ENCODE measurements at regions not wholly inside any gene's neighbourhood (a gene's known extent, or its start where the extent isn't known, plus 50 kb on each side); places are given as distances from the start of the nearest gene placed in this dataset.

DNA sequence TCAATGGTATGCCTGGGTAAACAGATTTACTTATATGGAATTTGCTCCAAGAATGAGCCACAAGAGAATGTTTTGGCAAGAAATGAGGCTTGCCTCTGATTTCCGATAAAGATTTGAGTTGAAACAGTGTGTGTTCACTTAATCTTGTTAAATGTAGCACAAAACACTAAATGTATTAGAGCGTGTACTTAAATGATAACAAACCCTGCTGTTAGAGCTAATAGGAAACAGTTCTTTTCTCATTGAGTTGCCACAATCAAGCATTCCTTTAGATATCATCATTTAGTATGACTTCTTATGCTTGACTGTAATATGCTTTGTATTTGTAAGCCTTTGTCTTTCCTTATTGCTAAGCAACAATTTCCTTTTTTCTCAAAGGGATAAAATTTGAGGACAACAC, 353.6 kb upstream of the ZNF717 start:
- TF ChIP-seq, protein P1, sequence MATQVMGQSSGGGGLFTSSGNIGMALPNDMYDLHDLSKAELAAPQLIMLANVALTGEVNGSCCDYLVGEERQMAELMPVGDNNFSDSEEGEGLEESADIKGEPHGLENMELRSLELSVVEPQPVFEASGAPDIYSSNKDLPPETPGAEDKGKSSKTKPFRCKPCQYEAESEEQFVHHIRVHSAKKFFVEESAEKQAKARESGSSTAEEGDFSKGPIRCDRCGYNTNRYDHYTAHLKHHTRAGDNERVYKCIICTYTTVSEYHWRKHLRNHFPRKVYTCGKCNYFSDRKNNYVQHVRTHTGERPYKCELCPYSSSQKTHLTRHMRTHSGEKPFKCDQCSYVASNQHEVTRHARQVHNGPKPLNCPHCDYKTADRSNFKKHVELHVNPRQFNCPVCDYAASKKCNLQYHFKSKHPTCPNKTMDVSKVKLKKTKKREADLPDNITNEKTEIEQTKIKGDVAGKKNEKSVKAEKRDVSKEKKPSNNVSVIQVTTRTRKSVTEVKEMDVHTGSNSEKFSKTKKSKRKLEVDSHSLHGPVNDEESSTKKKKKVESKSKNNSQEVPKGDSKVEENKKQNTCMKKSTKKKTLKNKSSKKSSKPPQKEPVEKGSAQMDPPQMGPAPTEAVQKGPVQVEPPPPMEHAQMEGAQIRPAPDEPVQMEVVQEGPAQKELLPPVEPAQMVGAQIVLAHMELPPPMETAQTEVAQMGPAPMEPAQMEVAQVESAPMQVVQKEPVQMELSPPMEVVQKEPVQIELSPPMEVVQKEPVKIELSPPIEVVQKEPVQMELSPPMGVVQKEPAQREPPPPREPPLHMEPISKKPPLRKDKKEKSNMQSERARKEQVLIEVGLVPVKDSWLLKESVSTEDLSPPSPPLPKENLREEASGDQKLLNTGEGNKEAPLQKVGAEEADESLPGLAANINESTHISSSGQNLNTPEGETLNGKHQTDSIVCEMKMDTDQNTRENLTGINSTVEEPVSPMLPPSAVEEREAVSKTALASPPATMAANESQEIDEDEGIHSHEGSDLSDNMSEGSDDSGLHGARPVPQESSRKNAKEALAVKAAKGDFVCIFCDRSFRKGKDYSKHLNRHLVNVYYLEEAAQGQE (IDR thresholded peaks at IDR 0.05; ENCODE audit: low read depth) = no peak
- no peak for TF ChIP-seq RAD21 (IDR thresholded peaks at IDR 0.05; ENCODE audit: low read depth)
- no peak for TF ChIP-seq EP300 (IDR thresholded peaks at IDR 0.05; ENCODE audit: borderline replicate concordance)
- TF ChIP-seq TEAD4 (IDR thresholded peaks at IDR 0.05) = no peak
- TF ChIP-seq NFIC (IDR thresholded peaks at IDR 0.05) = no peak
- no peak for TF ChIP-seq FOXM1 (IDR thresholded peaks at IDR 0.05; ENCODE audit: borderline replicate concordance, low read depth)
- TF ChIP-seq TAF1 (IDR thresholded peaks at IDR 0.05; ENCODE audit: low read depth) = no peak
- no peak for TF ChIP-seq CEBPB (IDR thresholded peaks at IDR 0.05)
- no peak for TF ChIP-seq ZBTB7A (IDR thresholded peaks at IDR 0.05; ENCODE audit: low read depth)
- no peak for TF ChIP-seq EGR1 (IDR thresholded peaks at IDR 0.05)
- no peak for TF ChIP-seq MAX (IDR thresholded peaks at IDR 0.05)
- TF ChIP-seq TCF12 (IDR thresholded peaks at IDR 0.05; ENCODE audit: low read depth) = no peak
- no peak for TF ChIP-seq CREB1 (IDR thresholded peaks at IDR 0.05; ENCODE audit: low read depth)
- no peak for TF ChIP-seq YY1 (IDR thresholded peaks at IDR 0.05; ENCODE audit: low read depth)
- no peak for TF ChIP-seq USF1 (IDR thresholded peaks at IDR 0.05)

GRCh38 chr3:76147846-76148245, 362.5 kb upstream of the ZNF717 start:
- no peak for TF ChIP-seq EP300 (IDR thresholded peaks at IDR 0.05; ENCODE audit: borderline replicate concordance)
- no peak for TF ChIP-seq RAD21 (IDR thresholded peaks at IDR 0.05; ENCODE audit: low read depth)
- TF ChIP-seq ZBTB7A (IDR thresholded peaks at IDR 0.05; ENCODE audit: low read depth) = no peak
- no peak for TF ChIP-seq YY1 (IDR thresholded peaks at IDR 0.05; ENCODE audit: low read depth)
- no peak for TF ChIP-seq USF1 (IDR thresholded peaks at IDR 0.05)
- no peak for TF ChIP-seq CREB1 (IDR thresholded peaks at IDR 0.05; ENCODE audit: low read depth)
- TF ChIP-seq TAF1 (IDR thresholded peaks at IDR 0.05; ENCODE audit: low read depth) = no peak
- TF ChIP-seq, protein P1 (IDR thresholded peaks at IDR 0.05; ENCODE audit: low read depth) = no peak
- TF ChIP-seq CEBPB (IDR thresholded peaks at IDR 0.05) = no peak
- no peak for TF ChIP-seq NFIC (IDR thresholded peaks at IDR 0.05)
- TF ChIP-seq FOXM1 (IDR thresholded peaks at IDR 0.05; ENCODE audit: borderline replicate concordance, low read depth) = no peak

GRCh38 chr3:76152028-76152427, 366.7 kb upstream of the ZNF717 start:
- TF ChIP-seq, protein P1 (IDR thresholded peaks at IDR 0.05; ENCODE audit: low read depth) = no peak
- TF ChIP-seq CEBPB (IDR thresholded peaks at IDR 0.05) = no peak
- TF ChIP-seq USF1 (IDR thresholded peaks at IDR 0.05) = no peak
- no peak for TF ChIP-seq FOXM1 (IDR thresholded peaks at IDR 0.05; ENCODE audit: borderline replicate concordance, low read depth)
- no peak for TF ChIP-seq TEAD4 (IDR thresholded peaks at IDR 0.05)
- TF ChIP-seq EGR1 (IDR thresholded peaks at IDR 0.05) = no peak
- no peak for TF ChIP-seq TCF12 (IDR thresholded peaks at IDR 0.05; ENCODE audit: low read depth)
- no peak for TF ChIP-seq YY1 (IDR thresholded peaks at IDR 0.05; ENCODE audit: low read depth)
- TF ChIP-seq CREB1 (IDR thresholded peaks at IDR 0.05; ENCODE audit: low read depth) = no peak
- no peak for TF ChIP-seq MAX (IDR thresholded peaks at IDR 0.05)
- no peak for TF ChIP-seq RAD21 (IDR thresholded peaks at IDR 0.05; ENCODE audit: low read depth)
- no peak for TF ChIP-seq ZBTB7A (IDR thresholded peaks at IDR 0.05; ENCODE audit: low read depth)
- no peak for TF ChIP-seq EP300 (IDR thresholded peaks at IDR 0.05; ENCODE audit: borderline replicate concordance)
- TF ChIP-seq TAF1 (IDR thresholded peaks at IDR 0.05; ENCODE audit: low read depth) = no peak
- TF ChIP-seq NFIC (IDR thresholded peaks at IDR 0.05) = no peak

DNA sequence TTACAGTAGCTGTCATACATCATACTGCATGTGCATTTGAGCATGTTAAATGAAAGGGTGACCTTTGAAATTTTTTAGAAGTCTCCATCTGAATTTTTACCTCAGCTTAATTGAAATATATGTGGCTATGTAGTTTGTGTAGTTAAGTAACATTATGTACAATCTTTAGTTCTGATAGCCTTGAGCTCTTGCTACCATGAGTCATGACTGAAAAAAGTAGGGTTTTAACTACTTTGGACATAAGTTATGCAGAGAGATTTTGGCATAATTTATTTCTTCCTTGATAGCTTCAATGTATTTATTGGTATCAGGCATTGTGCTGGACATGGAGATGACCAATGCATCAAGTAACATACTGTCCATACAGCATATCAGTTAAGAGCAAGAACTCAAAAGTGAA, 376.5 kb upstream of the ZNF717 start:
- TF ChIP-seq TEAD4 (IDR thresholded peaks at IDR 0.05) (no peak), TCF12 (IDR thresholded peaks at IDR 0.05; ENCODE audit: low read depth) (no peak), RAD21 (IDR thresholded peaks at IDR 0.05; ENCODE audit: low read depth) (no peak)
